Lower lobe of right lung (tissue), 2 donors: ENCODE measurements at regions not wholly inside any gene's neighbourhood (a gene's known extent, or its start where the extent isn't known, plus 50 kb on each side); places are given as distances from the start of the nearest gene placed in this dataset.

Experiments
- ATAC-seq, 2 donors: fragments of 200-7000 bp; cut with Tn5 transposase; one replicate each; pipeline ENCODE4 v1.9.1; 2020 to 2022; ENCODE audit warnings: mild to moderate bottlenecking in 2 of 2, moderate library complexity in 2 of 2
- DNase-seq: peaks from one replicate; pipeline ENCODE4 v3.0.0-alpha.2; 2020
- H3K27ac ChIP-seq: fragments of 200-600 bp; one replicate; pipeline ENCODE4 v1.8.0; 2022
- H3K27me3 ChIP-seq: fragments of 200-600 bp; one replicate; pipeline ENCODE4 v1.8.0; 2022; ENCODE audit warnings: low read depth
- H3K36me3 ChIP-seq: fragments of 200-600 bp; one replicate; pipeline ENCODE4 v1.8.0; 2022; ENCODE audit warnings: mild to moderate bottlenecking
- H3K4me1 ChIP-seq: fragments of 200-600 bp; one replicate; pipeline ENCODE4 v1.8.0; 2022
- H3K4me3 ChIP-seq: fragments of 200-600 bp; one replicate; pipeline ENCODE4 v1.8.0; 2022; ENCODE audit warnings: mild to moderate bottlenecking
- H3K9me3 ChIP-seq: fragments of 200-600 bp; one replicate; pipeline ENCODE4 v1.8.0; 2022
- CTCF ChIP-seq: fragments of 200-600 bp; IDR thresholded peaks from one replicate; pipeline ENCODE4 v1.8.0; 2022; ENCODE audit warnings: antibody characterized with exemption, mild to moderate bottlenecking
- intact Hi-C: fragments of 100-400 bp; cut with DNase I; formaldehyde crosslinking; loops from one replicate; pipeline ENCODE4 v1.11.0; 2022
- donor health status: DM: no; HTN: yes; CAD: no; lungs with severe emphysema.

DNA sequence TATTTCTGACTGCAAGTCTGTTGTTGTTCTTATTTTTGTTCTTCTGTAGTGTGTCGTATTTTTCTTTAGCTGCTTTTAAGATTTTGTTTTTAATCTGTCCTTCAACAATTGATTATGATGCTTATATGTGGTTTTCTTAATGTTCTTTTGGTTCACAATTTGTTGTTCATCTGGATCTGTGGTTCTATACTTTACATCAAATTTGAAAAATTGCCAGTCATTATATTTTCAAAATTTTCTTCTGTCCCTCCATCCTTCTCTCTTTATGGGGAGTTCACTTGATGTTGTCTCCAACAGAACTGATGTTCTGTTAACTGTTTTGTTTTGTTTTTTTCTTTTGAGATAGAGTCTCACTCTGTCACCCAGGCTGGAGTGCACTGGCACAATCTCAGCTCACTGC, 378.5 kb upstream of the CD180 start:
- TF ChIP-seq CTCF: no peak
- Histone ChIP-seq H3K4me1 (peaks cover 10% of the 10 kb centered on the region), H3K27me3 (no peaks in the 10 kb centered on the region), H3K36me3 (no peaks in the 10 kb centered on the region), H3K27ac (no peak overlapping the region), H3K9me3 (no peaks in the 10 kb centered on the region), H3K4me3 (no peak overlapping the region)
- DNase-seq (no peak), ATAC-seq (no peak)
- intact Hi-C loops: no loop called here

DNA sequence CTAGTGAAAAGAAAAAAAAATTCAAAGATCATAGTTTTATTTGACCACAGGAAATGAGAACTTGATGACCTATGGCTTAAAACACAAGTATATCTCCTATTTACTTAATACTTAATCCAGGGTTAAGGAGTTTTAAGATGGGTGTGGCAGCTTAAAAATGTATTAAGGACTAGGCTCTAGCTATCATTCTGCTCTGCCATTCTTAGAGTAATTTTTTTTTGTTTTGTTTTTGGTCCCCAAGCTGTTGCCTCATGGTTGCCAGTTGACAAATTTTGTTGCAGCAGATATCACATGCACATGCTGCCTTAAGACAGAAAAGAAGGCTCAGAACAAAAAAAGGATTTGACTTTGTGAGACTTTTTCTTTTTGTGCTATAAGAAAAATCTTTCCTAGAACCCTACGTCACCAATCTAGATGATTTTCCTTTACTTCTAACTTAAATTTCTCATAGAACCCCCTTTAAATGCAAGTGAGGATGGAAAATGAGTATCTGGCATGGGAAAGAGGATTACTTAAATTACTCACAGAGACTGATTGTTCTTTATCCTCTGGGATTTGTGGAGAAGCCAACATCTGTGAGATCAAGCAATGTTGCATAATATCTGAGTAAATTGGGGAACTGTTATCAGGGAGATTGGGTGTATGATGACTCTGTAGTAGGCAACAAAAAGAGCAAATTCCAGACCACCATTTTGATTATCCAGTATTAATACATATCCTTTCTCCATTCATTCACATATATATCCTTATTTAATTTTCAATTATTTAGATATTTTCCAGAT, 364.7 kb upstream of the CD180 start:
- Histone ChIP-seq H3K9me3 (peaks cover 18% of the 10 kb centered on the region), H3K4me3 (no peak overlapping the region), H3K36me3 (no peaks in the 10 kb centered on the region), H3K27me3 (no peaks in the 10 kb centered on the region), H3K4me1 (no peaks in the 10 kb centered on the region), H3K27ac (no peak overlapping the region)
- ATAC-seq: no peak
- intact Hi-C loops: no loop called here
- no peak for TF ChIP-seq CTCF
- DNase-seq: no peak

- H3K27ac ChIP-seq: no peak overlapping the region
- H3K4me1 ChIP-seq: peaks cover 7% of the 10 kb centered on the region
- ATAC-seq (peak in 1 of 2 donors; percentile 16), DNase-seq (no peak)
- no peak for TF ChIP-seq CTCF
- H3K9me3 ChIP-seq: no peaks in the 10 kb centered on the region
- H3K27me3 ChIP-seq: no peaks in the 10 kb centered on the region
- no peak overlapping the region for H3K4me3 ChIP-seq
- intact Hi-C loops: no loop called here
- H3K36me3 ChIP-seq: no peaks in the 10 kb centered on the region
These were observed 356.2 kb upstream of the CD180 start for GRCh38 chr5:67552773-67553172.

DNA sequence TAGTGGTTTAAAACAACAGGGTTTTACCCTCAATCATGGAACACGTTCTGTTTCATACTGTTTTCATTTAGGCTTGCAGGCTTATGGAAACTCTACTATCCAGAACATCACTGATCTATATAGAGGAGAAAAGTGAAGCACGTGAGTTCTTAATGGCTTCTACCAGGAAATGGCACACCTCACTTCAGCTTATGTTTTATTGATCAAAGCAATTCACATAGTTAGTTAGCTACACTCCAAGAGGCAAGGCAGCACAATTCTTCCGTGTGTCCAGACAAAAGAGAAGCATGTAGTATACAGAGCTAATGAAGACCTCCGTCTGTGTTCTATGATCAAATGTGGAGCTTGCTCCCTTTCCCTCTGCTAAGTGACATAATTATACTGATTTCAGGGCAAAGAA, 353.3 kb upstream of the CD180 start:
- no peak for TF ChIP-seq CTCF
- intact Hi-C loops: no loop called here
- Histone ChIP-seq H3K4me3 (no peak overlapping the region), H3K36me3 (no peaks in the 10 kb centered on the region), H3K27me3 (no peaks in the 10 kb centered on the region), H3K4me1 (peaks cover 7% of the 10 kb centered on the region), H3K9me3 (no peaks in the 10 kb centered on the region), H3K27ac (no peak overlapping the region)
- DNase-seq (no peak), ATAC-seq (no peak)

GRCh38 chr5:67549296-67549618, 352.7 kb upstream of the CD180 start:
- Histone ChIP-seq H3K4me3 (no peak overlapping the region), H3K36me3 (no peaks in the 10 kb centered on the region), H3K27me3 (no peaks in the 10 kb centered on the region), H3K27ac (peak overlapping the region; percentile 15), H3K4me1 (peaks cover 7% of the 10 kb centered on the region), H3K9me3 (no peaks in the 10 kb centered on the region)
- no peak for TF ChIP-seq CTCF
- intact Hi-C loops: no loop called here
- ATAC-seq: peak in 1 of 2 donors; percentile 39
- no peak for DNase-seq
